Psoas muscle (tissue), 7 donors: ENCODE measurements at regions not wholly inside any gene's neighbourhood (a gene's known extent, or its start where the extent isn't known, plus 50 kb on each side); places are given as distances from the start of the nearest gene placed in this dataset.
"Not testable (repeated sequence)": the region's sequence is repeated elsewhere in the genome, so short reads cannot be mapped to it uniquely, and the experiment has no call there.

Experiments
- ATAC-seq, 4 donors: fragments of 200-7000 bp; cut with Tn5 transposase; one replicate each; pipeline ENCODE4 v1.9.1; 2020; ENCODE audit warnings: moderate library complexity in 3 of 4, mild to moderate bottlenecking in 2 of 4
- DNase-seq, 2 donors: peaks; one replicate each; pipeline ENCODE4 v3.0.0-alpha.2; 2020
- H3K27ac ChIP-seq: fragments of 200-600 bp; one replicate; pipeline ENCODE4 v1.8.0; 2022
- H3K27me3 ChIP-seq, 3 donors: fragments of 200-600 bp in 1 of 3; one replicate each; pipeline versions ENCODE4 v1.6.1 to v1.8.0; 2013 to 2022; ENCODE audit warnings: low read length in 2 of 3, mild to moderate bottlenecking in 2 of 3, moderate library complexity in 1 of 3; ENCODE audit not compliant: insufficient read depth in 3 of 3
- H3K36me3 ChIP-seq, 2 donors: fragments of 200-600 bp in 1 of 2; one replicate each; pipeline versions ENCODE4 v1.6.1 to v1.8.0; 2013 to 2022; ENCODE audit warnings: low read depth in 1 of 2, mild to moderate bottlenecking in 1 of 2, moderate library complexity in 1 of 2; ENCODE audit not compliant: insufficient read depth in 1 of 2
- H3K4me1 ChIP-seq: fragments of 200-600 bp; one replicate; pipeline ENCODE4 v1.8.0; 2022
- H3K4me3 ChIP-seq: fragments of 200-600 bp; one replicate; pipeline ENCODE4 v1.8.0; 2022; ENCODE audit warnings: mild to moderate bottlenecking
- H3K9me3 ChIP-seq: fragments of 200-600 bp; one replicate; pipeline ENCODE4 v1.8.0; 2022
- WGBS, 3 donors: extraction: QIAGEN DNeasy Blood & Tissue Kit; methylation state at CpG; one replicate each; pipeline versions ENCODE4 v1.1.6 to v1.1.7; 2013; 5-methylcytosine and 5-hydroxymethylcytosine counted together
- intact Hi-C, 2 donors: fragments of 100-400 bp; cut with DNase I; formaldehyde crosslinking; loops; one replicate each; pipeline versions ENCODE4 v1.11.0 to v1.14.2; 2022
- TF ChIP-seq, protein P1 (sequence below): fragments of 200-600 bp; IDR thresholded peaks from one replicate; pipeline ENCODE4 v1.8.0; 2022; ENCODE audit warnings: antibody characterized with exemption
- donor health status: healthy with polysubstance abuse.
- donor health status: DM: no; HTN: no; CAD: no; lungs with moderate emphysema.
- donor health status: Bipolar disorder and iron deficiency.
- donor health status: healthy.
- donor health status: DM: yes; HTN: yes; CAD: no.
- donor health status: DM: no; HTN: no; CAD: no.
- donor health status: DM: yes; HTN: yes; CAD: no.

DNA sequence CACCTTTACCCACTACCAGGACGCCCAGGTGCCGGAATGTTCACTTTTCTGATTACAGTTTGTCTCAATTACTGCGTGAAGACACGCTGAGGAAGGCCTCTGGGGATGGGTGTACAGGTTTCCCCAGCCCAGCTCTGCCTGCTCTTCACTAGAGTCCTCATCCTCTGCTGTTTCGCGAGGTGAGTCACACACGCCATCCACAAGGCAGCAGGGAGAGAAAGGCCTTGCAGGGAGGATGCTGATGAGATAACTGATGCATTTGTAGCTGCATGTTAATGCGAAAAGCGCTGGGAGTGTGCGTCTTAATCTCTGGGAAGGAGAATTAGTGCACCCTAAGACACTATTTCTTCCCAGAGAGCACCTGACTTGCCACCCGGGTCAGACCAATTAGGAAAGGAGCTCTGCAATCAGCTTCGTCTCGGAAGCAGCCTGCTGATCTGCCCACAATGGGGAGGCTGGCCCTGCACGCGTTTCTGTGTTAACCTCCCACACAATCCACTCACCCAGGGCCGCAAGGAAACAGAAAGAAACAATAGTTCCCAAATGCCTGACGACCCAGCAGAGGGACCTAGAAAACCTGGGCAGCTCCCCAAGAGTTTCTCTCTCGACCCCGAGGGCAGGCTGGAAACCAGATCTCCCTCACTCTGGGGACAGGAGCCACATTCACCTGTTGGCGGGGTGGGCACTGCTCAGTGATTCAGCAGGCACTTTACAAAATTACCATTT is 578.7 kb downstream of the GLRX3 start:
- H3K4me1 ChIP-seq = no peaks in the 10 kb centered on the region
- H3K27ac ChIP-seq = no peak overlapping the region
- no peak for ATAC-seq
- no peak overlapping the region for H3K4me3 ChIP-seq
- no peaks in the 10 kb centered on the region for H3K9me3 ChIP-seq
- intact Hi-C loops = no loop called here
- H3K36me3 ChIP-seq = no peaks in the 10 kb centered on the region
- no peak for DNase-seq
- H3K27me3 ChIP-seq = peaks cover 0 to 7% (median 2%) of the 10 kb centered on the region in 3 donors
- TF ChIP-seq, protein P1, sequence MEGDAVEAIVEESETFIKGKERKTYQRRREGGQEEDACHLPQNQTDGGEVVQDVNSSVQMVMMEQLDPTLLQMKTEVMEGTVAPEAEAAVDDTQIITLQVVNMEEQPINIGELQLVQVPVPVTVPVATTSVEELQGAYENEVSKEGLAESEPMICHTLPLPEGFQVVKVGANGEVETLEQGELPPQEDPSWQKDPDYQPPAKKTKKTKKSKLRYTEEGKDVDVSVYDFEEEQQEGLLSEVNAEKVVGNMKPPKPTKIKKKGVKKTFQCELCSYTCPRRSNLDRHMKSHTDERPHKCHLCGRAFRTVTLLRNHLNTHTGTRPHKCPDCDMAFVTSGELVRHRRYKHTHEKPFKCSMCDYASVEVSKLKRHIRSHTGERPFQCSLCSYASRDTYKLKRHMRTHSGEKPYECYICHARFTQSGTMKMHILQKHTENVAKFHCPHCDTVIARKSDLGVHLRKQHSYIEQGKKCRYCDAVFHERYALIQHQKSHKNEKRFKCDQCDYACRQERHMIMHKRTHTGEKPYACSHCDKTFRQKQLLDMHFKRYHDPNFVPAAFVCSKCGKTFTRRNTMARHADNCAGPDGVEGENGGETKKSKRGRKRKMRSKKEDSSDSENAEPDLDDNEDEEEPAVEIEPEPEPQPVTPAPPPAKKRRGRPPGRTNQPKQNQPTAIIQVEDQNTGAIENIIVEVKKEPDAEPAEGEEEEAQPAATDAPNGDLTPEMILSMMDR = no peak
- 68 to 72% (median 71%) methylated on average over 20 of the region's 20 CpGs for WGBS, 3 donors

DNA sequence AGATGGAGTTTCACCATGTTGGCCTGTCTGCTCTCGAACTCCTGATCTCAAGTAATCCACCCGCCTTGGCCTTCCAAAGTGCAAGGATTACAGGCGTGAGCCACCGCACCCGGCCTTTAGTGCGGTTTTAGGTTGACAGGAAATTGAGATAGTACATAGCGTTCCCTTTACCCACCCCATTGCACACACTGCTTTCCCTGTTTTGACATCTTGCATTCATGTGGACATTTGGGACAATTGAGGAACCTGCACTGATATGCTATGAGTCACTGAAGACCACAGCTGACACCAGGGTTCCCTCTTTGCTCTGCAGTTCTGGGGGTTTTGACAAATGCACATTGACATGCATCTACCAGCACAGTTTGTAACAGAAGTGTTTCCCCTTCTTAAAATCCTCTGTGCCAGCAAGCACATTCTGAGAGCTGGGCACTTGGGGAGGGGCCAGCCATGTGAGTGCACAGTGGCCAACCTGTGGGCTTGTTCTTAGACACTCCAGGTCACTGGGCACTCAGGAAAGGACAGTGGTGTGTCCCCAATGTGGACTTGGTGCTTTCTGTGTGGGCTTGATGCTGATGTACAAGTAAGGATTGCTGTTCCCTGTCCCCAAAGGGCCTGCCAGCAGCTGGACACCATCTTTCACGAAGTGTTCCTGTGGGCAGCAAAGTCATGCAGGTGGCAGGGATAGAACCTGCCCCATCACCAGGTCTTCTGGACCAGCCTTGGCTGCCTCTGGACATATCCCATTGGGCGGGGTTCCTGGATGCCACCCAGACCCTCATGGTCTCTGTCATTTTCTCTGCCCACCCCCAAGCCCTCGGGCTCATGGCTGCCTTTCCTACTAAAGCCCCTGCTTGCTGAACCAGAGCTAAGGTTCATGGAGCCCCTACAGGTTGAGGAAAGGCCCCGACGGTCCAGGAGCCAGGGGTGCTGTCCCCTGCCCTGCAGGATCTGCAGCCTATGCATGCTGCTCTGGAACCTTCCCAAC is 579.8 kb downstream of the GLRX3 start:
- no peak for ATAC-seq
- Histone ChIP-seq H3K27me3 (peaks cover 0 to 7% (median 2%) of the 10 kb centered on the region in 3 donors), H3K9me3 (no peaks in the 10 kb centered on the region), H3K36me3 (no peaks in the 10 kb centered on the region), H3K4me3 (no peak overlapping the region), H3K27ac (no peak overlapping the region), H3K4me1 (no peaks in the 10 kb centered on the region)
- intact Hi-C loops = no loop called here
- DNase-seq = no peak
- WGBS, 3 donors = 84 to 87% (median 85%) methylated on average over 12 of the region's 12 CpGs
- TF ChIP-seq, protein P1 = no peak

DNA sequence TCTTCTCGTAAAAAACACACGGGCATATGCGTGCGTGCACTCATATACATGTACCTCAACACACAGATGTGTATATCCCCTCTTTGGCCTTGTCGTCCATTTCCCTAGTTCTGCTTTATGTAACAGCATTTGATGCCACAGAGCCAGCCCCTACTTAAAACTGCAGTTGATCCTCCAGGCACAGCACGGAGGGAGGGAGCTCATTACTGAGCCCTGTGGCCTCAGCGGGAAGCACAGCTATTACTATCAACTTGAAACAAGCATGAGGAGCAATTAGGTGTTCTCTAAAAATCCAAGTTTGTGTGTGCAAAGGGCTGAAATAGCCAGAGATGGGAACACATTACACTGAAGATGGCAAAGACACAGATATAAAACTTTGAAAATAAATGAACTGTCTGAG is 580.9 kb downstream of the GLRX3 start:
- no peaks in the 10 kb centered on the region for H3K4me1 ChIP-seq
- no peaks in the 10 kb centered on the region for H3K9me3 ChIP-seq
- no peak for DNase-seq
- no peaks in the 10 kb centered on the region for H3K36me3 ChIP-seq
- TF ChIP-seq, protein P1 = no peak
- intact Hi-C loops = no loop called here
- 52 to 65% (median 61%) methylated on average over 7 of the region's 7 CpGs for WGBS, 3 donors
- ATAC-seq = no peak
- H3K27ac ChIP-seq = no peak overlapping the region
- H3K27me3 ChIP-seq = peaks cover 0 to 7% (median 2%) of the 10 kb centered on the region in 3 donors
- no peak overlapping the region for H3K4me3 ChIP-seq

DNA sequence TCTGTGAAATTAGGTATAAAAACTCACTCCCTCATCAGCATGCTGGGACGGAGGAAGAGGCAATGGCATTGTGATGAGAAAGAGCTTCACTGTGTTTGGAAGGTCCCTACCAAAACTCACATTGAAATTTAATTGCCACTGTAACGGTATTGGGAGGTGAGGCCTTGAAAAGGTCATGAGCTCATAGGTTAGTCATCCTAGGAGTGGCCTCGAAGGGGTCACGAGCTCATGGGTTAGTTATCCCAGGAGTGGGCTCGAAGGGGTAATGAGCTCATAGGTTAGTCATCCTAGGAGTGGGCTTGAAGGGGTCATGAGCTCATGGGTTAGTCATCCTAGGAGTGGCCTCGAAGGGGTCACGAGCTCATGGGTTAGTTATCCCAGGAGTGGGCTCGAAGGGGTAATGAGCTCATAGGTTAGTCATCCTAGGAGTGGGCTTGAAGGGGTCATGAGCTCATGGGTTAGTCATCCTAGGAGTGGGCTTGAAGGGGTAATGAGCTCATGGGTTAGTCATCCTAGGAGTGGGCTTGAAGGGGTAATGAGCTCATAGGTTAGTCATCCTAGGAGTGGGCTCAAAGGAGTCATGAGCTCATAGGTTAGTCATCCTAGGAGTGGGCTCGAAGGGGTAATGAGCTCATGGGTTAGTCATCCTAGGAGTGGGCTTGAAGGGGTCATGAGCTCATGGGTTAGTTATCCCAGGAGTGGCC is 582.7 kb downstream of the GLRX3 start:
- H3K36me3 ChIP-seq, H3K27me3 ChIP-seq, H3K4me3 ChIP-seq, H3K4me1 ChIP-seq, DNase-seq, ATAC-seq, H3K9me3 ChIP-seq, H3K27ac ChIP-seq, intact Hi-C loops: not testable (repeated sequence)
- WGBS, 3 donors = 73 to 78% (median 73%) methylated on average over 9 of the region's 9 CpGs

DNA sequence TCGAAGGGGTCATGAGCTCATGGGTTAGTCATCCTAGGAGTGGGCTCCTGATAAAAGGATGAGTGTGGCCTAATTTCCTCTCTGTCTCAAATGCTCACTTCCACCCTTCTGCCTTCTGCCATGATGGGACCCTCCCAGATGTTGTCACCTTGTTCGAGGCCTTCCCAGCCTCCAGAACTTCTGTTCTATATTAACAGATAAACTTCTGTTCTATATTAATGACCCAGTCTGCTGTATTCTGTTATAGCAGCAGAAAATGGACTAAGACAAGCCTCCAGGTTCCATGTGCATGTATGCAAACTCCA is 583.2 kb downstream of the GLRX3 start:
- peaks cover 0 to 2% (median 2%) of the 10 kb centered on the region in 3 donors for H3K27me3 ChIP-seq
- no peak overlapping the region for H3K4me3 ChIP-seq
- no peak overlapping the region for H3K27ac ChIP-seq
- TF ChIP-seq, protein P1 = no peak
- no peak for ATAC-seq
- H3K9me3 ChIP-seq = no peaks in the 10 kb centered on the region
- H3K36me3 ChIP-seq = no peaks in the 10 kb centered on the region
- 67 to 73% (median 69%) methylated on average over 2 of the region's 2 CpGs for WGBS, 3 donors
- DNase-seq = no peak
- no peaks in the 10 kb centered on the region for H3K4me1 ChIP-seq
- intact Hi-C loops = no loop called here
